ENCODE measurements at regions not wholly inside any gene's neighbourhood (a gene's known extent, or its start where the extent isn't known, plus 50 kb on each side); places are given as distances from the start of the nearest gene placed in this dataset.

GRCh38 chr21:24995216-24995615 is 612.1 kb downstream of the MRPL39 start:
- no peak overlapping the region for H3K4me3 ChIP-seq (ENCODE audit: low read depth, low read length)
- DNase-seq (ENCODE audit: low read depth): no peak

GRCh38 chr21:24994717-24995116 is 612.6 kb downstream of the MRPL39 start:
- DNase-seq (ENCODE audit: low read depth): no peak
- H3K4me3 ChIP-seq (ENCODE audit: low read depth, low read length): no peak overlapping the region

GRCh38 chr21:24989516-24989915 is 617.8 kb downstream of the MRPL39 start:
- no peak overlapping the region for H3K4me3 ChIP-seq (ENCODE audit: low read depth, low read length)
- no peak for DNase-seq (ENCODE audit: low read depth)

- no peak for DNase-seq (ENCODE audit: low read depth)
- no peak overlapping the region for H3K4me3 ChIP-seq (ENCODE audit: low read depth, low read length)
Observed at GRCh38 chr21:24988941-24989340, 618.3 kb downstream of the MRPL39 start.

- no peak overlapping the region for H3K4me3 ChIP-seq (ENCODE audit: low read depth, low read length)
- DNase-seq (ENCODE audit: low read depth): no peak
Observed at GRCh38 chr21:24976238-24976637, 631.0 kb downstream of the MRPL39 start.

GRCh38 chr21:24969068-24969467 is 638.2 kb downstream of the MRPL39 start:
- DNase-seq (ENCODE audit: low read depth): no peak
- H3K4me3 ChIP-seq (ENCODE audit: low read depth, low read length): no peak overlapping the region

GRCh38 chr21:24955275-24955961 is 651.9 kb downstream of the MRPL39 start:
- no peak overlapping the region for H3K4me3 ChIP-seq (ENCODE audit: low read depth, low read length)
- no peak for DNase-seq (ENCODE audit: low read depth)

GRCh38 chr21:24948186-24948585 is 659.1 kb downstream of the MRPL39 start:
- no peak for DNase-seq (ENCODE audit: low read depth)
- no peak overlapping the region for H3K4me3 ChIP-seq (ENCODE audit: low read depth, low read length)

- DNase-seq (ENCODE audit: low read depth): no peak
- no peak overlapping the region for H3K4me3 ChIP-seq (ENCODE audit: low read depth, low read length)
Observed at GRCh38 chr21:24945910-24946309, 661.4 kb downstream of the MRPL39 start.

GRCh38 chr21:24941316-24942185 is 665.7 kb downstream of the MRPL39 start:
- DNase-seq (ENCODE audit: low read depth): no peak
- no peak overlapping the region for H3K4me3 ChIP-seq (ENCODE audit: low read depth, low read length)

GRCh38 chr21:24939291-24939690 is 668.0 kb downstream of the MRPL39 start:
- no peak for DNase-seq (ENCODE audit: low read depth)
- H3K4me3 ChIP-seq (ENCODE audit: low read depth, low read length): no peak overlapping the region

GRCh38 chr21:24938573-24938972 is 668.7 kb downstream of the MRPL39 start:
- no peak for DNase-seq (ENCODE audit: low read depth)
- H3K4me3 ChIP-seq (ENCODE audit: low read depth, low read length): no peak overlapping the region

GRCh38 chr21:24935991-24936390 is 671.3 kb downstream of the MRPL39 start:
- no peak for DNase-seq (ENCODE audit: low read depth)
- no peak overlapping the region for H3K4me3 ChIP-seq (ENCODE audit: low read depth, low read length)

- no peak overlapping the region for H3K4me3 ChIP-seq (ENCODE audit: low read depth, low read length)
- DNase-seq (ENCODE audit: low read depth): no peak
Observed at GRCh38 chr21:24910591-24910990, 696.7 kb downstream of the MRPL39 start.

- no peak overlapping the region for H3K4me3 ChIP-seq (ENCODE audit: low read depth, low read length)
- DNase-seq (ENCODE audit: low read depth): no peak
Observed at GRCh38 chr21:24903994-24904635, 703.2 kb downstream of the MRPL39 start.

GRCh38 chr21:24899138-24899537 is 708.1 kb downstream of the MRPL39 start:
- no peak for DNase-seq (ENCODE audit: low read depth)
- no peak overlapping the region for H3K4me3 ChIP-seq (ENCODE audit: low read depth, low read length)

GRCh38 chr21:24897883-24898282 is 709.4 kb downstream of the MRPL39 start:
- H3K4me3 ChIP-seq (ENCODE audit: low read depth, low read length): no peak overlapping the region
- DNase-seq (ENCODE audit: low read depth): no peak

- no peak for DNase-seq (ENCODE audit: low read depth)
Observed at GRCh38 chr21:24896735-24897124, 710.6 kb downstream of the MRPL39 start.

GRCh38 chr21:24895885-24896734 is 711.2 kb downstream of the MRPL39 start:
- DNase-seq (ENCODE audit: low read depth): no peak
- no peak overlapping the region for H3K4me3 ChIP-seq (ENCODE audit: low read depth, low read length)

More at GRCh38 chr21:24896735-24897124, 710.6 kb downstream of the MRPL39 start:
- no peak overlapping the region for H3K4me3 ChIP-seq (ENCODE audit: low read depth, low read length)
